Stimulated activated CD8-positive, alpha-beta memory T cell treated with anti-CD3 and anti-CD28 coated beads, Interleukin-4, amount 100 ng/mL, for 4 hours (primary cell): ENCODE measurements at regions not wholly inside any gene's neighbourhood (a gene's known extent, or its start where the extent isn't known, plus 50 kb on each side); places are given as distances from the start of the nearest gene placed in this dataset.

Source experiments
- DNase-seq, 2 donors: peaks; one replicate each; pipeline ENCODE4 v3.0.0-alpha.2; 2020; ENCODE audit warnings: low read depth in 2 of 2, low spot score in 1 of 2

GRCh38 chr6:134510920-134511319, 193.0 kb upstream of the SGK1 start:
- no peak for DNase-seq

DNA sequence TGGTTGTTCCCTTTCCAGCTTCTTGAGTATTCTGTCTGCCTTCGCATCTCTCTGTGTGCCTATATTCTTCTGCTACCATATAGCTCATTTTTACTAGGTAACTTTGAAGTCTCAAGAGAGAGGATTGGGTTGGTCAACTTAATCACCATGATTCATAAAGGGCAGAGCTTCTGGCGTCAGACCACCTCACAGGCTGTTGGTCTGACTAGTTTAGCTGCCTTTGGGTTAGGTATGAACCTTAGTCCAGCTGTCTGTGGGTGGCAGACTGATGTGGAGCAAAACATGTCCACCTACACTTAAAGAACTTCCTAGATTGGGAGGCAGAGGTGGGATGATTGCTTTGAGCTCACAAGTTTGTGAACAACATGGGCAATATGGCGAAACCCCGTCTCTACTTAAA, 192.2 kb upstream of the SGK1 start:
- DNase-seq: no peak

DNA sequence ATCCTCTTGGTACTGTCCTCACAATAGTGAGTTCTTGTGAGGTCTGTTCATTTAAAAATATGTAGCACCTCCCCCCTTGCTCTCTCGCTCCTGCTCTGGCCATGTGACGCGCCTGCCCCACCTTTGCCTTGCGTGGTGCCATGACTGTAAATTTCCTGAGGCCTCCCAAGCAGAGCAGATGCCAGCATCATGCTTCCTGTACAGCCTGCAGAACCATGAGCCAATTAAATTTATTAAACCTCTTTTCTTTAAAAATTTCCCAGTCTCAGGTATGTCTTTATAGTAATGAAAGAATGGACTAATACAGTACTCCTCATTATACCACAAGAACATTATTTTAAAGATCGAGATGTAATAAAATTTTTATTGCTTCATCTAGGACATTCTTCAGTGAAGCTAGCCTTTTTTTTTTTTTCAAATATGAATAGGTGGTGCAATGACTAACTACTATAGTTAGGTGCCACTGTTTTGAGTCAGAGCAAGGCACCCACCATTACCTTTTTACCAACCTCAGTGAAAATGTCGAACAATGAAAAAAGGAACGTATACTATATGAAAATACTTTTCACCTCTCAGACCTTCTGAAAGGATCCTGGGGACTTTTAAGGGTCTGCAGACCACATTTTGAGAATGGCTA, 191.1 kb upstream of the SGK1 start:
- no peak for DNase-seq

DNA sequence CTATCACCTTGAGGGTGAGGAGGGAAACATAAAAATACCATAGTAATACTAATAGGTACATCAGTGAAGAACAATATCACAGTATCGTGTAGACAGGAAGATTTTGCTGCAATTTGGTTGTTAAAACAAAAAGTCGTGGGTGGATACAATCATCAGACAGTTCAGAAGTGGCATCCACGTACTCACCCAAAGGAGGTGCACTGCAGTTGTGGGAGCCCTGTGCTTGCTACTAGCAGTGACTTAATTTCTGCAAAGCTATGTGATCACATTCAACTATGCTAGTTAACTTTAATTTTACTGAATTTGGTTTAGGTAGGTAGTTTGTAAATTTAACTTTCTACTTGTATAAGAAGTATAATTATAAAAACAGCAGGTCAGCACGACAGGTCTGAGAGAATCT, 188.2 kb upstream of the SGK1 start:
- no peak for DNase-seq

DNA sequence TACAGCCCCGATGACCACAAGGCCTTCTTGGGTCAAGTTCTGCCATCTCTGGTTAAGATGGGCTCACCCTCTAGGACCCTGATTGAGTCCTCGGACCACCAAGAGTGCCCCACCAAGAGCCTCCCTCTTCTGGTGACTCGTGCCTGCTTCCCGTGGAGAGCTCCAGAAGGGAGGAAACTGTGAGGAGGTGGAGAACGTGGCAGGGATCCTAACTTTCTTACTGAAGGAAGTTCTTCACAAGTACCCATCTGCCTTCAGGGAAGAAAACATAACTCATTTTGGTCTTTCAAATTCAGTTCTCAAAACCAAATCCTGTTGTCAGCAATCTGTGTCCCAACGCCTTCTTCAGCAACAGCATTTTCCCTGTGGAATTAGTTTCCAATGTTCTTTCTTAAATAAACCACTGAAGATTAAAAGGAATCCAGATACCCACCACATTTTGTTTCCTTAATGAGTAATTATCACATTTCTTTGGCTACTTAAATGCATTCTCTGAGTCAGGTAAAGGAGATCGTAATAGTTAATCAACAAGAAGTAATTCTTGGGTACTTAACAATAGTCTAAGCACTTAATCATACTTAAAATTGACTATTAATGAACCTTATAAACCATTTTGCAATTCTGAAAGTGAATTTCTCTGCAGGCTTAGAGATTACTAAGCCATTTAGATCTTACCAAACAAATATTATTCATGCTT, 185.8 kb upstream of the SGK1 start:
- no peak for DNase-seq

DNA sequence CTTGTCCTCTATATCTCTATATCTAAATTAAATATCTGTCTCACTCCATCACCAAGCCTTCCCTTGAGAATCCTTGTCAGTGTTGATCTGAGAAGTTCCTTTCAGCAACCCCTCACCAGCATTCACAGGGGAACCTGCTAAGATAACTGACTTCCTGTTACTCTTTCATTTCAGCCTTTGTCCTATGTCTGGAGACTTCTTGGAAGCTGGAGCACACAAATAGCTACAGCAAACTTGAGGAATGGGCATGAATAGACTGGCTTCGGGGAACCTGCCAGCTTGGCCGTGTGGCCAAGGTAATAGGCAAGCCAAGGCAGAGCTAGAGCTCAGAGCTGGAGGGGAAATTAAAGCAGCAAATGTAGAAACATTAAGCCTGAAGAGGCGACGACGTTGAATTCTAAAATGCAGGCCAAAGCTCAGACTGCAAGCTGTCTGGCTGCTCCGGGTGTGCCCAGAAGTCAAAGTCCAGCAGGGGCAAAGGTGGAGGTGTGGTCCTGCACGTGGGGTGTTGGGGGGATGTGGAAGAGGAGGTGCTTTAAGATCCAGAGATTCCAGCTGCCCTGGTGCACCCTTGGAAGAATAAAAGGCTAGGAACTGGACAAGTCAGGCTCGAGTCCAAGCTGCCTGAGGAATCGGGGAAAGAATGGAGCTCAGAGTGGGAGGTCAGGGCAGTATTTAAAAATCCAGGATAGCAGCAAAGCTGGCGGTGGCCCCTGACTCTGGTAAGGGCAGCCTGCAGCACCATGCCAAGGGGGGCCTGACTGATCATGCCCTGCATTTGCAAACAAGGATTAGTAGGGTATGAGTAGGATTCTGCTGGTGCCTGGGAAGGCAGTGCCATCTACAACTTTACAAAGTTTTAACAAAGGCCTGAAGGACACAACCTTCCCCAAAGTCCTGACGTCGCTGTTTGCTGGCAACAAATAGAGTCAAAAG, 185.0 kb upstream of the SGK1 start:
- no peak for DNase-seq

DNA sequence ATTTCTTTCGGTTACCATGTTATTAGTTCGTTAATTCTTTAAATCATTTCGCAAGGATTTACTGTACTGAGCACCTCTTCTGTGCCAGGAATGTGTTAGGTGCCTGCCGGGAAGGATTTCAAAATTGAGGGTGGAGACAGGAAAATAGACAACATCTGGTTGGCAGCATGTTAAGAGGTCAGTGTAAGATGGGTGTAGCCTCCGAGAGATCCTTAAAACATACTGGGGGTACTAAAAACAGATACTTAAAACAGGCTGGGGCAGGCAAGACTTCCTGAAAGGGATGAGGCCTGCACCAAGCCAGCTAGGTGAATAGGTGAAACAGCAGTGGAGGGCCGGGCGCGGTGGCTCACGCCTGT, 178.0 kb upstream of the SGK1 start:
- no peak for DNase-seq

GRCh38 chr6:134495203-134495889, 177.4 kb upstream of the SGK1 start:
- DNase-seq: no peak

DNA sequence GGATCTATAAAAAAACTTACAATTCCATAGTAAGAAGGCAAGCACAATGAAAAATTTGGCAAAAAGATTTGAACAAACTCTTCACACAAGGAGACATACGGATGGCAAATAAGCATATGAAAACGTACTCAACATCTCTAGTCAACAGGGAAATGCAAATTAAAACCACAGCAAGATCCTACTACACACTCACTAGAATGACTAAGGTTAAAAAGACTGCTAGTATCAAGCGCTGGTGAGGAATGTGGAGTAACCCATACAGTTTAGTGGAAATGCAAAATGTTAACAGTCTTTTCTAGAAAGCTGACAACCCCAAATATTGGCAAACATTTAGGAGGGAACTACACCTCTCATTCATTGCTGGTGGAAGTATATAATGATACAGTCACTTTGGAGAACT, 175.9 kb upstream of the SGK1 start:
- DNase-seq: no peak

GRCh38 chr6:134491477-134491876, 173.6 kb upstream of the SGK1 start:
- no peak for DNase-seq

- DNase-seq: no peak
Measured at GRCh38 chr6:134482593-134483270, 164.8 kb upstream of the SGK1 start.

GRCh38 chr6:134481966-134482365, 164.1 kb upstream of the SGK1 start:
- no peak for DNase-seq

DNA sequence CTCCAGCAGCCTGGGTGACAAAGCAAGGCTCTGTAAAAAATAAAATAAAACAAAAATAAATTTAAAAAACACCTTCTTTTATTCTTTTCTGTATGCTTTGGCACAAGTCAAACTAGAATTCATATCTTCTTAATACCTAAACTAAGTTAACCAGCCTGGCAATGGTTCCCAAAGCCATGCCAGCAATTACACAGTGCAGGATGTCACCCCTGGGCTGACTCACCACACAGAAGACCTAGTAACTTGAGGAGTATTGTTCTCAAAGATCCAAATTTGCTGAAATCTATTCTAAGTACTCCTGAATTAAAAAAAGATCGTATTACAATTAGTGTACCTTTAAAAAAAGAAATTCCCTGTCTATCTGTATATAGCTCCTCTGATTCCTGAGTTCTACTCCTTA, 162.7 kb upstream of the SGK1 start:
- no peak for DNase-seq

- DNase-seq: no peak
Measured at GRCh38 chr6:134478764-134479399, 161.0 kb upstream of the SGK1 start.

GRCh38 chr6:134477991-134478635, 160.2 kb upstream of the SGK1 start:
- no peak for DNase-seq

- no peak for DNase-seq
Measured at GRCh38 chr6:134474955-134475354, 157.0 kb upstream of the SGK1 start.

GRCh38 chr6:134472661-134473060, 154.7 kb upstream of the SGK1 start:
- no peak for DNase-seq

DNA sequence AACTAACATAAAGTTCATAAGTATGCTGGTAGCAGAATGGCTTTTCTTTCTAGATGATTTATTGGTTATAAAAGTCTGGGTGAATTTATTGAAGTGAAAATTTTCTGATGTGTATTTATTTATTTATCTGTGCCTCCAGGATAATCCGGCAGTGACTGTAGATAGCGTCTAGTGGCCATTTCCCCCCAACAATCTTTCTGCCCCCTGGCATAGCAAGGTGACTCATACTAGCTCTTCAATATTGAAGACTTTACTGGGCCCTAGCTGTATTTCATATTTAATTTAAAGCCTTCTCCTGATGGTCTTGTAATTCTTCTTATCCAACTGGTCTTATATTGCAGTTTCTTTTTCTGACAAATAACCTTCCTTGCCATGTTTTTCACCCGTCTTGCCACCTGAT, 154.1 kb upstream of the SGK1 start:
- no peak for DNase-seq

DNA sequence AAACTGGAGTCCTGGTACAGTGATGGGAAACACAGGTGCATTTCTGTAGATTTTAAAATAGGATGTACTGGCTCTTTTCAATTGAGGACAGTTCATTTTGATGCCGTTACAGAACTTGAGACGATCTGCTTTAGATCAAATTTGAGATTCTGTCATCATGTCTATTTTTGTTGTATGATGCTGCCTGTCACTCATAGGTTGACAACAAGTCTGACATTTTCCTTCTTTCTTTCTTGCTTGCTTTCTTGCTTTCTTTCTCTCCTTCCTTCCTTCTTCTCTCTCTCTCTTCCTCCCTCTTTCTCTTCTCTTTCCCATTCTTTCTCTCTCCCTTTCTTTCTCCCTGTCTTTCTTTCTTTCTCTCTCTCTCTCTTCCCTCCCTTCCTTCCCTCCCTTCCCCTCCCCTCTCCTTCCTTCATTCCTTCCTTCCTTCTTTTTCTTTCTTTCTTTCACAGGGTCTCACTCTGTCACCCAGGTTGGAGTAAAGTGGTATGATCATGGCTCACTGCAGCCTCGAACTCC, 152.6 kb upstream of the SGK1 start:
- no peak for DNase-seq
